WTC11 (cell line): ENCODE measurements at regions not wholly inside any gene's neighbourhood (a gene's known extent, or its start where the extent isn't known, plus 50 kb on each side); places are given as distances from the start of the nearest gene placed in this dataset.

ENCODE experiments used
- IRF2 ChIP-seq: sonication (generic); formaldehyde crosslinking; IDR thresholded peaks from 2 replicates; pipeline ENCODE4 v1.8.0; 2022; ENCODE audit warnings: low read depth, missing genetic modification reagents, borderline replicate concordance
- SMAD3 ChIP-seq: sonication (generic); formaldehyde crosslinking; IDR thresholded peaks from 2 replicates; pipeline ENCODE4 v1.8.0; 2022; ENCODE audit warnings: missing genetic modification reagents, mild to moderate bottlenecking, borderline replicate concordance
- SP1 ChIP-seq: sonication (generic); formaldehyde crosslinking; conservative IDR thresholded peaks from 2 replicates; pipeline ENCODE4 v1.8.1; 2022; ENCODE audit warnings: missing genetic modification reagents
- ZNF671 ChIP-seq: fragments of 250-450 bp; sonication (Bioruptor Pico); IDR thresholded peaks from 2 replicates; pipeline ENCODE4 v1.8.0; 2021; ENCODE audit warnings: mild to moderate bottlenecking
- ZSCAN18 ChIP-seq: fragments of 250-450 bp; sonication (Bioruptor Pico); IDR thresholded peaks from 2 replicates; pipeline ENCODE4 v2.1.2; 2022; ENCODE audit warnings: mild to moderate bottlenecking, moderate library complexity
- TF ChIP-seq, protein P1 (sequence below): fragments of 200-600 bp; IDR thresholded peaks from 2 replicates; pipeline ENCODE4 v1.8.0; 2022; ENCODE audit warnings: antibody characterized with exemption
- TF ChIP-seq, protein P2 (sequence below): sonication (generic); formaldehyde crosslinking; IDR thresholded peaks from 2 replicates; pipeline ENCODE4 v1.8.1; 2023; ENCODE audit warnings: mild to moderate bottlenecking, missing genetic modification reagents, moderate library complexity

- TF ChIP-seq SP1 (CRISPR knock-in tag) (no peak), ZNF671 (CRISPR knock-in tag) (no peak), IRF2 (CRISPR knock-in tag) (no peak), ZSCAN18 (no peak), SMAD3 (CRISPR knock-in tag) (no peak)
- TF ChIP-seq, protein P1, sequence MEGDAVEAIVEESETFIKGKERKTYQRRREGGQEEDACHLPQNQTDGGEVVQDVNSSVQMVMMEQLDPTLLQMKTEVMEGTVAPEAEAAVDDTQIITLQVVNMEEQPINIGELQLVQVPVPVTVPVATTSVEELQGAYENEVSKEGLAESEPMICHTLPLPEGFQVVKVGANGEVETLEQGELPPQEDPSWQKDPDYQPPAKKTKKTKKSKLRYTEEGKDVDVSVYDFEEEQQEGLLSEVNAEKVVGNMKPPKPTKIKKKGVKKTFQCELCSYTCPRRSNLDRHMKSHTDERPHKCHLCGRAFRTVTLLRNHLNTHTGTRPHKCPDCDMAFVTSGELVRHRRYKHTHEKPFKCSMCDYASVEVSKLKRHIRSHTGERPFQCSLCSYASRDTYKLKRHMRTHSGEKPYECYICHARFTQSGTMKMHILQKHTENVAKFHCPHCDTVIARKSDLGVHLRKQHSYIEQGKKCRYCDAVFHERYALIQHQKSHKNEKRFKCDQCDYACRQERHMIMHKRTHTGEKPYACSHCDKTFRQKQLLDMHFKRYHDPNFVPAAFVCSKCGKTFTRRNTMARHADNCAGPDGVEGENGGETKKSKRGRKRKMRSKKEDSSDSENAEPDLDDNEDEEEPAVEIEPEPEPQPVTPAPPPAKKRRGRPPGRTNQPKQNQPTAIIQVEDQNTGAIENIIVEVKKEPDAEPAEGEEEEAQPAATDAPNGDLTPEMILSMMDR, result no peak
- TF ChIP-seq, protein P2, sequence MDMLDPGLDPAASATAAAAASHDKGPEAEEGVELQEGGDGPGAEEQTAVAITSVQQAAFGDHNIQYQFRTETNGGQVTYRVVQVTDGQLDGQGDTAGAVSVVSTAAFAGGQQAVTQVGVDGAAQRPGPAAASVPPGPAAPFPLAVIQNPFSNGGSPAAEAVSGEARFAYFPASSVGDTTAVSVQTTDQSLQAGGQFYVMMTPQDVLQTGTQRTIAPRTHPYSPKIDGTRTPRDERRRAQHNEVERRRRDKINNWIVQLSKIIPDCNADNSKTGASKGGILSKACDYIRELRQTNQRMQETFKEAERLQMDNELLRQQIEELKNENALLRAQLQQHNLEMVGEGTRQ, result no peak
These were observed 80.5 kb upstream of the SVIL start for GRCh38 chr10:29715296-29715695.
